DND-41 (cell line): ENCODE measurements at regions not wholly inside any gene's neighbourhood (a gene's known extent, or its start where the extent isn't known, plus 50 kb on each side); places are given as distances from the start of the nearest gene placed in this dataset.

Experiments
- ATAC-seq: fragments of 200-7000 bp; cut with Tn5 transposase; 3 replicates; pipeline ENCODE4 v1.9.1; 2021; ENCODE audit warnings: low read depth; ENCODE audit not compliant: insufficient read depth
- DNase-seq: peaks from one replicate; pipeline ENCODE4 v3.0.0-alpha.2; 2020
- H2AFZ ChIP-seq: 2 replicates; pipeline ENCODE4 v1.6.0; 2012; ENCODE audit warnings: low read depth, low read length
- H3K27ac ChIP-seq: 2 replicates; pipeline ENCODE4 v1.5.1; 2012; ENCODE audit warnings: low read length, inconsistent platforms
- H3K27me3 ChIP-seq: fragments of 200-600 bp; sonication (generic); 2 replicates; pipeline ENCODE4 v1.6.0; 2012; ENCODE audit warnings: low read length, mild to moderate bottlenecking, inconsistent platforms; ENCODE audit not compliant: insufficient read depth, poor library complexity
- H3K36me3 ChIP-seq: 2 replicates; pipeline ENCODE4 v1.5.1; 2012; ENCODE audit warnings: low read length, inconsistent platforms; ENCODE audit not compliant: insufficient read depth
- H3K4me1 ChIP-seq: 2 replicates; pipeline ENCODE4 v1.5.1; 2012; ENCODE audit warnings: mild to moderate bottlenecking, low read length; ENCODE audit not compliant: insufficient read depth
- H3K4me2 ChIP-seq: 2 replicates; pipeline ENCODE4 v1.6.0; 2012; ENCODE audit warnings: mild to moderate bottlenecking, moderate library complexity, low read length, inconsistent platforms; ENCODE audit not compliant: insufficient read depth
- H3K4me3 ChIP-seq, 2 experiments: fragments of 200-600 bp in 1 of 2; shearing (Covaris generic) in 1 of 2; 2 replicates each; pipeline ENCODE4 v1.5.1; 2012 to 2016; ENCODE audit warnings: inconsistent platforms in 2 of 2, low read length in 2 of 2, mild to moderate bottlenecking in 2 of 2, low read depth in 1 of 2, moderate library complexity in 1 of 2
- H3K79me2 ChIP-seq: 2 replicates; pipeline ENCODE4 v1.6.0; 2012; ENCODE audit warnings: low read length, inconsistent platforms; ENCODE audit not compliant: insufficient read depth
- H3K9ac ChIP-seq: 2 replicates; pipeline ENCODE4 v1.6.0; 2012; ENCODE audit warnings: low read depth, mild to moderate bottlenecking, inconsistent platforms, low read length, moderate library complexity
- H3K9me3 ChIP-seq: 2 replicates; pipeline ENCODE4 v1.5.1; 2012; ENCODE audit warnings: low read length, moderate library complexity, mild to moderate bottlenecking, inconsistent platforms; ENCODE audit not compliant: insufficient read depth, severe bottlenecking
- H4K20me1 ChIP-seq: 2 replicates; pipeline ENCODE4 v1.6.0; 2012; ENCODE audit warnings: low read length; ENCODE audit not compliant: insufficient read depth
- EZH2 ChIP-seq: IDR thresholded peaks from 3 replicates; pipeline ENCODE4 v1.6.1; 2012; ENCODE audit warnings: borderline replicate concordance, low read depth, mild to moderate bottlenecking, moderate library complexity, low read length, inconsistent platforms; ENCODE audit not compliant: severe bottlenecking
- TF ChIP-seq, protein P1 (sequence below): IDR thresholded peaks from 2 replicates; pipeline ENCODE4 v1.5.1; 2012; ENCODE audit warnings: borderline replicate concordance, low read length, moderate library complexity, mild to moderate bottlenecking; ENCODE audit not compliant: poor library complexity, severe bottlenecking; ENCODE audit errors: extremely low read depth

DNA sequence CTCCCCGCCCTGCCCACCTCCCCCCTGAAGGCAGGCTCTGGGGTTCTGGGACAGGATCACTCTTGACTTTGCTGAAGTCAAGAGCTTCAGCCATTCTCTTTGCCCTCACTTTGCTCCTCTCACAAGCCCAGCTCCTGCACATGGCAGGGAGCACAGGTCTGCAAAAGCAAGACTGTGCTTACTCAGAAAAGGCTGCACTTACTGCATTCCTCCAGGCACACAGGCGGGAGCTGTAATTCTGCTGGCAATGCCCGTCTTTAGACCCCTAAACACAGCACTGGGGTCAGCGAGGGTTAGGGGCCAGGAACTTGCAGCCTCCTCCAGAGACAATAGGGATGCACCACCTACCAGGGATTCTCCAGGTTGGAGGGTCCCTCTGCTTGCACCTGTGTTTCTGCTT lies 523.7 kb downstream of the TCERG1L start:
- no peak overlapping the region for H3K4me2 ChIP-seq

DNA sequence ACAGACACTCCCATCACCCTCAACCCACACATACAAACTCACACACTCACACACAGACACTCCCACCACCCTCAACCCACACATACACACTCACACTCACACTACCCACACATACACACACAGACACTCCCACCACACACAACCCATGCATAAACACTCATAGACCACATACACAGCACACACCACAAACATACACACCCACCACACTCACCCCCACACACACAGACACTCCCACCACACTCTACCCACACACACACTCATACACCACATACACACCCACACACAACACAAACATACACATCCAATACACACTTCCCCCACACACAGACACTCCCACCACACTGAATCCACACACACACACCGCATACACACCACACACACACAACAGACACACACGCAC lies 521.2 kb downstream of the TCERG1L start:
- Histone ChIP-seq H3K27ac (no peak overlapping the region), H3K36me3 (no peaks in the 10 kb centered on the region), H3K9ac (no peak overlapping the region), H3K4me3 (no peak overlapping the region), H3K4me1 (no peaks in the 10 kb centered on the region), H3K79me2 (no peaks in the 10 kb centered on the region), H3K27me3 (no peaks in the 10 kb centered on the region), H3K4me2 (no peak overlapping the region), H3K9me3 (no peaks in the 10 kb centered on the region), H4K20me1 (no peaks in the 10 kb centered on the region), H2AFZ (no peak overlapping the region)
- TF ChIP-seq, protein P1, sequence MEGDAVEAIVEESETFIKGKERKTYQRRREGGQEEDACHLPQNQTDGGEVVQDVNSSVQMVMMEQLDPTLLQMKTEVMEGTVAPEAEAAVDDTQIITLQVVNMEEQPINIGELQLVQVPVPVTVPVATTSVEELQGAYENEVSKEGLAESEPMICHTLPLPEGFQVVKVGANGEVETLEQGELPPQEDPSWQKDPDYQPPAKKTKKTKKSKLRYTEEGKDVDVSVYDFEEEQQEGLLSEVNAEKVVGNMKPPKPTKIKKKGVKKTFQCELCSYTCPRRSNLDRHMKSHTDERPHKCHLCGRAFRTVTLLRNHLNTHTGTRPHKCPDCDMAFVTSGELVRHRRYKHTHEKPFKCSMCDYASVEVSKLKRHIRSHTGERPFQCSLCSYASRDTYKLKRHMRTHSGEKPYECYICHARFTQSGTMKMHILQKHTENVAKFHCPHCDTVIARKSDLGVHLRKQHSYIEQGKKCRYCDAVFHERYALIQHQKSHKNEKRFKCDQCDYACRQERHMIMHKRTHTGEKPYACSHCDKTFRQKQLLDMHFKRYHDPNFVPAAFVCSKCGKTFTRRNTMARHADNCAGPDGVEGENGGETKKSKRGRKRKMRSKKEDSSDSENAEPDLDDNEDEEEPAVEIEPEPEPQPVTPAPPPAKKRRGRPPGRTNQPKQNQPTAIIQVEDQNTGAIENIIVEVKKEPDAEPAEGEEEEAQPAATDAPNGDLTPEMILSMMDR = no peak
- no peak for TF ChIP-seq EZH2
- no peak for ATAC-seq
- DNase-seq = no peak

More for the DNA sequence above, 523.7 kb downstream of the TCERG1L start:
- Histone ChIP-seq H3K27me3 (no peaks in the 10 kb centered on the region), H3K9ac (no peak overlapping the region), H3K27ac (no peak overlapping the region), H4K20me1 (no peaks in the 10 kb centered on the region), H3K36me3 (no peaks in the 10 kb centered on the region), H2AFZ (no peak overlapping the region), H3K4me1 (no peaks in the 10 kb centered on the region), H3K79me2 (no peaks in the 10 kb centered on the region), H3K4me3 (no peak overlapping the region), H3K9me3 (no peaks in the 10 kb centered on the region)
- TF ChIP-seq, protein P1 = no peak
- TF ChIP-seq EZH2 = no peak
- DNase-seq = no peak
- ATAC-seq = no peak

DNA sequence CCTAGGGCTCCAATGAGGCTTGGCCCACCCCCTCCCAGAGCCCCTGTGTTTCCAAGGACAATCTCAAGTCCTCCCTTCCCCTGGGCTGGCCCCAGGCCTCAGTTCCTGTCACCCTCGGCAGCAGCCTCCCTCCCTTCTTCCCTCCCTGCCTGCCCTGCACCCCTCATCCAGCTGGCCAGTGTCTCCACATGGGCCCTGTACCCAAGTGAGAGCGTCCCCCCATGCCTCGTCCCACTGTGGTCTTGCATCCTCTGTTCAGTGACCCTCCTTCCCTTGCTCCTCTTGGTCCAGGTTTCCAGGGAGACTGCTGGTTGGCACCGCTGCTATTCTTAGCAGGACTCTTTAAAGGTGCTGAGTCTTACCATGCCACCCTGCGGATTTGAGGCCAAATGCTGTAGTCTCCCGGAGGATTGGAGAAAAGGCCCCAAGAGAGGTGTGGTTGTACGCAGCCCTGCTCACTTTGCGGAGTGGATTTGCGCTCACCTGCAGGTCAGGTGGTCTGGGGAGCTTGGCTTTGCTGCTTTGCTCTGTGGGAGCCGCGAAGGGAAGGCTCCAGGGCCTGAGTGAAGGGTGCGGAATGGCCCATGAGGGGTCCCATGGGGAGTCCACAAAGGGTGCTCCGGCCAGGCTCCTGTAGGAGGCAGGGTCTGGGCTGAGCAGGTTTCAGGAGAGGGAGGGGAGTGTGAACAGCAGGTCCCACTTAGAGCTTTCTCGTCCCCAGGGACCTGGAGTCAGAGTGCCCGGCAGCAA lies 519.2 kb downstream of the TCERG1L start:
- H3K4me2 ChIP-seq = no peak overlapping the region
- no peak for DNase-seq
- H3K79me2 ChIP-seq = no peaks in the 10 kb centered on the region
- H3K36me3 ChIP-seq = no peaks in the 10 kb centered on the region
- ATAC-seq = no peak
- no peaks in the 10 kb centered on the region for H3K4me1 ChIP-seq
- no peak overlapping the region for H3K9ac ChIP-seq
- H2AFZ ChIP-seq = no peak overlapping the region
- H3K9me3 ChIP-seq = no peaks in the 10 kb centered on the region
- no peaks in the 10 kb centered on the region for H3K27me3 ChIP-seq
- H3K4me3 ChIP-seq = no peak overlapping the region
- H3K27ac ChIP-seq = no peak overlapping the region
- TF ChIP-seq, protein P1 = no peak
- no peak for TF ChIP-seq EZH2
- H4K20me1 ChIP-seq = no peaks in the 10 kb centered on the region

DNA sequence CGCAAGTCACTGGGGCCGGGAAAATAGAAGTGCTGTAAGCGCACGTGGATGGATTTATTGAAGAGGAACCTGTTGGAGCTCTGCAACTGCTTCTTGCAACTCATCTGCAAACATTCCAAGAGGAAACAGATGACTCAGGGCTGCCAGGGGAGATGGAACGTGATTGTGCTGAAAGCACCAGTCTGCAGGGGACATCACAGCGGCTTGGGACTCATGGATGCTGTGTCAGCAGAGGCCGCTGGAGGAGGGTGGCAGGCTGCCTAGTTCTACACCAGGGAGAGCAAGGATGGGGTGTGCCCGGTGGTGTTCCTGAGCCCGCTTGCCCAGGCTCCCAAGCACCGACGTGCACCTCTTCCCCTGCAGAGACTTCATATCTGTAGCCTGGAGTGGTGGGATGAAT lies 515.7 kb downstream of the TCERG1L start:
- no peak for DNase-seq

More for the DNA sequence above, 515.7 kb downstream of the TCERG1L start:
- no peaks in the 10 kb centered on the region for H3K27me3 ChIP-seq
- no peak overlapping the region for H2AFZ ChIP-seq
- no peak for TF ChIP-seq EZH2
- H3K4me1 ChIP-seq = no peaks in the 10 kb centered on the region
- H3K36me3 ChIP-seq = no peaks in the 10 kb centered on the region
- no peaks in the 10 kb centered on the region for H4K20me1 ChIP-seq
- no peak overlapping the region for H3K27ac ChIP-seq
- H3K9me3 ChIP-seq = no peaks in the 10 kb centered on the region
- ATAC-seq = no peak
- H3K4me3 ChIP-seq = no peak overlapping the region
- H3K79me2 ChIP-seq = no peaks in the 10 kb centered on the region
- no peak overlapping the region for H3K9ac ChIP-seq
- H3K4me2 ChIP-seq = no peak overlapping the region
